Ishikawa (cell line): ENCODE measurements at regions not wholly inside any gene's neighbourhood (a gene's known extent, or its start where the extent isn't known, plus 50 kb on each side); places are given as distances from the start of the nearest gene placed in this dataset.

Experiments used
- CEBPB ChIP-seq: IDR thresholded peaks from 2 replicates; pipeline ENCODE4 v1.6.1; 2012
- CREB1 ChIP-seq: IDR thresholded peaks from 2 replicates; pipeline ENCODE4 v1.6.1; 2012; ENCODE audit warnings: low read depth
- EGR1 ChIP-seq: IDR thresholded peaks from 2 replicates; pipeline ENCODE4 v1.6.1; 2012
- EP300 ChIP-seq: IDR thresholded peaks from 2 replicates; pipeline ENCODE4 v1.6.1; 2012; ENCODE audit warnings: borderline replicate concordance
- FOXM1 ChIP-seq: IDR thresholded peaks from 2 replicates; pipeline ENCODE4 v1.6.1; 2012; ENCODE audit warnings: low read depth, borderline replicate concordance
- NFIC ChIP-seq: IDR thresholded peaks from 2 replicates; pipeline ENCODE4 v1.6.1; 2012
- RAD21 ChIP-seq: IDR thresholded peaks from 2 replicates; pipeline ENCODE4 v1.6.1; 2012; ENCODE audit warnings: low read depth
- TAF1 ChIP-seq: IDR thresholded peaks from 2 replicates; pipeline ENCODE4 v1.6.1; 2012; ENCODE audit warnings: low read depth, mild to moderate bottlenecking
- TCF12 ChIP-seq: IDR thresholded peaks from 2 replicates; pipeline ENCODE4 v1.6.1; 2012; ENCODE audit warnings: low read depth
- TEAD4 ChIP-seq: IDR thresholded peaks from 2 replicates; pipeline ENCODE4 v1.6.1; 2012
- YY1 ChIP-seq: IDR thresholded peaks from 2 replicates; pipeline ENCODE4 v1.6.1; 2012; ENCODE audit warnings: low read depth
- ZBTB7A ChIP-seq: IDR thresholded peaks from 2 replicates; pipeline ENCODE4 v1.6.1; 2012; ENCODE audit warnings: low read depth
- TF ChIP-seq, protein P1 (sequence below): IDR thresholded peaks from 2 replicates; pipeline ENCODE4 v1.6.1; 2012
- TF ChIP-seq, protein P2 (sequence below): IDR thresholded peaks from 2 replicates; pipeline ENCODE4 v1.6.1; 2012; ENCODE audit warnings: low read depth, mild to moderate bottlenecking
- TF ChIP-seq, protein P3 (sequence below): IDR thresholded peaks from 2 replicates; pipeline ENCODE4 v1.6.1; 2012

DNA sequence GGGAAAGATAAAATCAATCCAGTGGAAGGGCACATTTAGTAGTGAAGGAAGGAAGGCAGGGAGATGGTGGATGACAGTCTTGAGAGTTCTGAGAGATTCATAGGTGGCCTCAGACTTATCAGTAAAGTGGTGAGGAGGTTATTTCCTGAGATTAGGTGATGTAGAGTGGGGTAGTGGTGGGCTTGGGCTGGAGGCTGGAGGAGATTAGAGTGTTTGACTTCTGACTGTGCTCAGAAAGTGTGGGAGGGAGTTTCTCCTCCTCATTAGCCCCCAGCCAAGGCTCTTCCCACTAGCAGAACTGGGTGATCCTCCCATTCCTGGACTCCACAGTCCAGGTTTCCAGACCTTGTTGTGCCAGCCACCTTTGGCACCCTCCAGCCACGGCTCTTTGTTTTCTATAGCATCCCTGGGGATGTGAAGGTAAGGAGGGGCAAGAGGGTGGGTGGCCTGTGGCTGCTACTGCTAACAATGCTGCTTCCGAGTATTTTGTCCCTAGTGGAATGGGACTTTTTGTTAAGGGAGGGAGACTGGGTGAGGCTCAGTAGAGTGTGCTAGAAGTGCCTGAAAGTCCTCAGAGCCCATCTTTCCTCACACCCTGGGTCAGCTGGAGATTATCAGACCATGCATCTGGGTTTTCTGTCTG, 94.4 kb downstream of the ADRB2 start:
- TF ChIP-seq CREB1: no peak
- TF ChIP-seq, protein P1, sequence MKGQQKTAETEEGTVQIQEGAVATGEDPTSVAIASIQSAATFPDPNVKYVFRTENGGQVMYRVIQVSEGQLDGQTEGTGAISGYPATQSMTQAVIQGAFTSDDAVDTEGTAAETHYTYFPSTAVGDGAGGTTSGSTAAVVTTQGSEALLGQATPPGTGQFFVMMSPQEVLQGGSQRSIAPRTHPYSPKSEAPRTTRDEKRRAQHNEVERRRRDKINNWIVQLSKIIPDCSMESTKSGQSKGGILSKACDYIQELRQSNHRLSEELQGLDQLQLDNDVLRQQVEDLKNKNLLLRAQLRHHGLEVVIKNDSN: no peak
- no peak for TF ChIP-seq FOXM1
- no peak for TF ChIP-seq TEAD4
- no peak for TF ChIP-seq NFIC
- no peak for TF ChIP-seq EGR1
- TF ChIP-seq CEBPB: no peak
- TF ChIP-seq TCF12: no peak
- TF ChIP-seq TAF1: no peak
- no peak for TF ChIP-seq ZBTB7A
- TF ChIP-seq YY1: no peak
- TF ChIP-seq, protein P2, sequence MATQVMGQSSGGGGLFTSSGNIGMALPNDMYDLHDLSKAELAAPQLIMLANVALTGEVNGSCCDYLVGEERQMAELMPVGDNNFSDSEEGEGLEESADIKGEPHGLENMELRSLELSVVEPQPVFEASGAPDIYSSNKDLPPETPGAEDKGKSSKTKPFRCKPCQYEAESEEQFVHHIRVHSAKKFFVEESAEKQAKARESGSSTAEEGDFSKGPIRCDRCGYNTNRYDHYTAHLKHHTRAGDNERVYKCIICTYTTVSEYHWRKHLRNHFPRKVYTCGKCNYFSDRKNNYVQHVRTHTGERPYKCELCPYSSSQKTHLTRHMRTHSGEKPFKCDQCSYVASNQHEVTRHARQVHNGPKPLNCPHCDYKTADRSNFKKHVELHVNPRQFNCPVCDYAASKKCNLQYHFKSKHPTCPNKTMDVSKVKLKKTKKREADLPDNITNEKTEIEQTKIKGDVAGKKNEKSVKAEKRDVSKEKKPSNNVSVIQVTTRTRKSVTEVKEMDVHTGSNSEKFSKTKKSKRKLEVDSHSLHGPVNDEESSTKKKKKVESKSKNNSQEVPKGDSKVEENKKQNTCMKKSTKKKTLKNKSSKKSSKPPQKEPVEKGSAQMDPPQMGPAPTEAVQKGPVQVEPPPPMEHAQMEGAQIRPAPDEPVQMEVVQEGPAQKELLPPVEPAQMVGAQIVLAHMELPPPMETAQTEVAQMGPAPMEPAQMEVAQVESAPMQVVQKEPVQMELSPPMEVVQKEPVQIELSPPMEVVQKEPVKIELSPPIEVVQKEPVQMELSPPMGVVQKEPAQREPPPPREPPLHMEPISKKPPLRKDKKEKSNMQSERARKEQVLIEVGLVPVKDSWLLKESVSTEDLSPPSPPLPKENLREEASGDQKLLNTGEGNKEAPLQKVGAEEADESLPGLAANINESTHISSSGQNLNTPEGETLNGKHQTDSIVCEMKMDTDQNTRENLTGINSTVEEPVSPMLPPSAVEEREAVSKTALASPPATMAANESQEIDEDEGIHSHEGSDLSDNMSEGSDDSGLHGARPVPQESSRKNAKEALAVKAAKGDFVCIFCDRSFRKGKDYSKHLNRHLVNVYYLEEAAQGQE: no peak

DNA sequence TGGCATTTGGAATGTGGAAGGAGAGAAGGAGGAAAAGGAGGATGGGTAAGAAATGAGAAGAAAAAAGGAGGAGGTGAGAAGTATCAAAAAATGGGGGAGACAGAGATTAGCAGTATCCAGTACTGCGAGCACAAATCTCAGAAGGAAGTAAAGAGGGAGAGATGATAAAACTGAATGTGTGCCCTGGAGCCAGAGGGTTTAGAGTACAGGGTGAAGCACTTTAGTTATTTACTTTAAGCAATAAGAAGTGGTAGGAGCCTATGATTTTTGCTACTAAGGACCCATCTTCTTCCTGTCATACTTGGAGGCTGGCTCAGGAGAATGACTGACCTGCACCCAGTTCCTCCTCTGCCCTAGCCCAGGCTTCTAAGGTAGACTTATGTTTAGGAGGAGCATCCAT, 94.9 kb downstream of the ADRB2 start:
- no peak for TF ChIP-seq YY1
- TF ChIP-seq, protein P3, sequence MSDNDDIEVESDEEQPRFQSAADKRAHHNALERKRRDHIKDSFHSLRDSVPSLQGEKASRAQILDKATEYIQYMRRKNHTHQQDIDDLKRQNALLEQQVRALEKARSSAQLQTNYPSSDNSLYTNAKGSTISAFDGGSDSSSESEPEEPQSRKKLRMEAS: no peak
- TF ChIP-seq FOXM1: no peak
- TF ChIP-seq ZBTB7A: no peak
- no peak for TF ChIP-seq RAD21
- TF ChIP-seq, protein P2: no peak
- TF ChIP-seq CREB1: no peak
- TF ChIP-seq EGR1: no peak
- TF ChIP-seq TAF1: no peak
- no peak for TF ChIP-seq TCF12
- TF ChIP-seq TEAD4: no peak
- TF ChIP-seq NFIC: no peak
- TF ChIP-seq, protein P1: no peak
- TF ChIP-seq EP300: no peak
- TF ChIP-seq CEBPB: no peak

DNA sequence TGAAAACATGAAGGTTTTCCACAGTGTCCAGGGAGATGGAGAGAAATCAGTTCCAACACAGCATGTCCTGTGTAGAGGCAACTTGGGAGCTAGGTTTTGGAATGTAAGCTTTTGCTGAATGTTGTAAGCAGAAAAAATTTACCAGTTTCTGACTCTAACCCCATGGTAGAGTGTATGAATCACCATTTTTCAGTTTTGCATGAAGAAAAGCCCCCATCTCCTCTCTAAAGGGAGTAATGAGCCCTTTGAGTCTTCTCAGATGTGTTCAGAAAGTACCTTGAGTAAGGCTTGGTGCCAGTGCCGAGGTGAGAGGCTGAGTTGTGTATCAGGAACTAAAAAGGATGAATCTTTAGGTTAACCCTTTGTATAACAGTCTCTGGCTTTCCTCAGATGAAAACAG, 96.2 kb downstream of the ADRB2 start:
- TF ChIP-seq TAF1 (no peak), CEBPB (no peak), EP300 (no peak), TCF12 (no peak), RAD21 (no peak), ZBTB7A (no peak), EGR1 (no peak), YY1 (no peak), CREB1 (no peak), TEAD4 (no peak), NFIC (no peak), FOXM1 (no peak)
- TF ChIP-seq, protein P3: no peak
- TF ChIP-seq, protein P2: no peak
- TF ChIP-seq, protein P1: no peak

DNA sequence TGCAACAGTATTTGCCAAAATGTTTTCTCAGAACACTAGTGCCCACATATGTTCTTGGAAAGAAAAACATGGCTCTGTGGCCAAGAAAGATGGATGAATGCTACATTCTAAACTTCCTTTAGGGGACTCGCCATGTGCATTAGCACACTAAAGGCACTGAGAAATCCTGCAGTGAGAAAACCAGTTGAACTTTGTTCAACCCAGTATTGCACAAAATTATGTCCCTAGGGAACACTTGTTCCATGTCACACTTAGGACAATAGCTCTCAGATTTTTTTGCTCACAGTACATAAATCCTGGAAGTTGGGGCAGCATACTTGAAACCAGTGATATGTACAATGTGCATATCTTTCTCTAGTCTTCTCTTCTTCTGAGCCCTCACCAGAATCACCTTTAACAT, 96.6 kb downstream of the ADRB2 start:
- TF ChIP-seq, protein P3: no peak
- TF ChIP-seq RAD21 (no peak), TCF12 (no peak), EP300 (no peak), CEBPB (no peak), TAF1 (no peak), NFIC (no peak), ZBTB7A (no peak), YY1 (no peak), CREB1 (no peak), TEAD4 (no peak), FOXM1 (no peak)
- TF ChIP-seq, protein P1: no peak
